Astrocyte of the cerebellum (primary cell): ENCODE measurements at regions not wholly inside any gene's neighbourhood (a gene's known extent, or its start where the extent isn't known, plus 50 kb on each side); places are given as distances from the start of the nearest gene placed in this dataset.

Source experiments
- DNase-seq: peaks from one replicate; pipeline ENCODE4 v3.0.0-alpha.2; 2011; ENCODE audit warnings: low read depth
- H3K4me3 ChIP-seq: 2 replicates; pipeline ENCODE4 v1.5.1; 2011; ENCODE audit warnings: mild to moderate bottlenecking, low read depth, low read length, moderate library complexity
- in situ Hi-C: cut with HindIII; loops from 2 replicates; pipeline ENCODE4 v1.10.0; 2017; ENCODE audit warnings: low sequenced_read_pairs
- TF ChIP-seq, protein P1 (sequence below): IDR thresholded peaks from 2 replicates; pipeline ENCODE4 v1.5.1; 2012; ENCODE audit warnings: low read length, low read depth, moderate library complexity, mild to moderate bottlenecking; ENCODE audit errors: missing control alignments

GRCh38 chr2:23323917-23324680, 60.9 kb upstream of the KLHL29 start:
- no peak for DNase-seq
- in situ Hi-C loops: no loop called here
- H3K4me3 ChIP-seq: no peak overlapping the region
- TF ChIP-seq, protein P1, sequence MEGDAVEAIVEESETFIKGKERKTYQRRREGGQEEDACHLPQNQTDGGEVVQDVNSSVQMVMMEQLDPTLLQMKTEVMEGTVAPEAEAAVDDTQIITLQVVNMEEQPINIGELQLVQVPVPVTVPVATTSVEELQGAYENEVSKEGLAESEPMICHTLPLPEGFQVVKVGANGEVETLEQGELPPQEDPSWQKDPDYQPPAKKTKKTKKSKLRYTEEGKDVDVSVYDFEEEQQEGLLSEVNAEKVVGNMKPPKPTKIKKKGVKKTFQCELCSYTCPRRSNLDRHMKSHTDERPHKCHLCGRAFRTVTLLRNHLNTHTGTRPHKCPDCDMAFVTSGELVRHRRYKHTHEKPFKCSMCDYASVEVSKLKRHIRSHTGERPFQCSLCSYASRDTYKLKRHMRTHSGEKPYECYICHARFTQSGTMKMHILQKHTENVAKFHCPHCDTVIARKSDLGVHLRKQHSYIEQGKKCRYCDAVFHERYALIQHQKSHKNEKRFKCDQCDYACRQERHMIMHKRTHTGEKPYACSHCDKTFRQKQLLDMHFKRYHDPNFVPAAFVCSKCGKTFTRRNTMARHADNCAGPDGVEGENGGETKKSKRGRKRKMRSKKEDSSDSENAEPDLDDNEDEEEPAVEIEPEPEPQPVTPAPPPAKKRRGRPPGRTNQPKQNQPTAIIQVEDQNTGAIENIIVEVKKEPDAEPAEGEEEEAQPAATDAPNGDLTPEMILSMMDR: no peak

- TF ChIP-seq, protein P1: no peak
- no peak overlapping the region for H3K4me3 ChIP-seq
- in situ Hi-C loops: no loop called here
- no peak for DNase-seq
Measured at GRCh38 chr2:23326330-23326729, 58.6 kb upstream of the KLHL29 start.

- in situ Hi-C loops: no loop called here
- H3K4me3 ChIP-seq: no peak overlapping the region
- TF ChIP-seq, protein P1: no peak
- DNase-seq: no peak
Measured at GRCh38 chr2:23327416-23327815, 57.6 kb upstream of the KLHL29 start.

DNA sequence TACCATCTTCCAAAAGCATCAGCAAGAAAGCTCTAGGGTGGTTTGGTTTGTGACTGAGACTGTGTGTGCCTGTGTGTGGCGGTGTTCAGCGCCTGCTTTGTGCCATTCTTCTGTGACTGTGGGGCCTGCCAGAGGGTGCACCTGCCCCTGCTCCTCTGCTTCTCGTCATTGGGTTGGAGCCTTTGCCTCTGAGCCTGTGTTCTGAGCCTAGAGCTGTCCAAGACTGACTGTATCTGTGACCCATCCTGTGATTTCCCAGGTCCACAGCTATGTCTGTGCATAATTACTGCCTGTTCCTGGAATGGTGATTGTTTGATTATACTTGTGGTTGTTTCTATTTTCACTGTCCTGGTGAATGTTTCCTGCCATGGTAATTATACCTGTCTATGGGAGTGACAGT, 57.1 kb upstream of the KLHL29 start:
- DNase-seq: no peak
- in situ Hi-C loops: no loop called here
- TF ChIP-seq, protein P1: no peak
- no peak overlapping the region for H3K4me3 ChIP-seq

DNA sequence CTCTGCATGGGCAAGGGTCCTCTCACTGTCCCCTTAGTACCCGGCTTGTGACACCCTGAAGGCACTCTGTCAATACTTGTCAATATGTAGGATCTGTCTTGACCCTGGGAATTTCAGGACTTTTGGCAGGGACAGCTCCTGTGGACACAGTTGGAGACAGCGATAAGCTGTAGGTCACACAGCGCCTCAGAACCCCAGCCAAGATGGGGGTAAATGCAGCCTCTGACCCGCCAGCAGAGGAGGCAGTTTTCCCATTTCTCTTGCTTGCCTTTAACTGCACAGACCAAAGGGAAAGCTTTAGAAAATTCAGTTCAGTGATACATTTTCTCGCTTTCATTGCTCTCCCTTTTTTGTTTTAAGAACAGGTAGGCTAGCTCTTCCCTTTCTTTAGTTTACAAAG, 54.8 kb upstream of the KLHL29 start:
- no peak overlapping the region for H3K4me3 ChIP-seq
- in situ Hi-C loops: no loop called here
- DNase-seq: no peak
- TF ChIP-seq, protein P1: no peak
